ENCODE measurements at regions not wholly inside any gene's neighbourhood (a gene's known extent, or its start where the extent isn't known, plus 50 kb on each side); places are given as distances from the start of the nearest gene placed in this dataset.
"Not testable (repeated sequence)": the region's sequence is repeated elsewhere in the genome, so short reads cannot be mapped to it uniquely, and the experiment has no call there.

DNA sequence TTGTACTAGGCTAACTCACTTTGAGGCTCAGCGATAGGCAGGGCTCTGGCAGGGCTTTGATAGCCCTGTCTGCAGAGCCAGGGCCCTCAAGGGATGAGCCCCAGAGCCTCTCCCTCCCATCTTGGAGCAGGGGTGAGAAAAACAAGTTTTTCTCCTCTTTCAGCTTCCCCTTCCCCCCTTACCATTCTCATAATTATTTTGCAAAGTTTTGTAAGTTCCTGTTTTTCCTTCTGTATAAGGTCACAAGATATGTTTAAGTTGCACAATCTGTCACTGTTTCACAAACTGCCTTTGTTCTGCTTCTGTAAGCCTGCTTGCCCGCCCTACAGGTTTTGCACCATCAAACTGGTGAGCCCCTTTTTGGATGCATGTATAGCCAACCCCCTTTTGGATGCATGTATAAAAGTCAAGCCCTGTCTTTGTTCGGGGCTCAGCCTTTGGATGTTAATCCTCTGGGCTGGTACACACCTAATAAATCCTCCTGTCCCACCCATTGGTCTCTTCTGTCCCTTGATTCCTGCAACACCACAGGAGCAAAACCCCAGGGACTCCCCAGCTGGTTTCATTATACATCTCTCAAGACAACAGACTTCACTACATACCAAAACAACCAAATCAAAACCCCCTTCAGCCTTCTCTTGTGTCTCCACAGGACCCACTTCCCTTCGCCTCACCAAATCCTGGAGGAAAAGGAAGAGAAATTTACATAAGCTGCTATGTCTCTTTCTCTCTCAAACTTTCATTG is 52.5 kb upstream of the RESF1 start:
- in situ Hi-C loops (cut with MboI; ENCODE audit: low pct_unique_long_range_greater_than_20kb, low sequenced_read_pairs, unreplicated experiment), result no loop called here
- TF ChIP-seq CTCF (IDR thresholded peaks at IDR 0.05; ENCODE audit: extremely low read depth, insufficient read depth, missing control alignments), result no peak
- no peak for DNase-seq (ENCODE audit: low spot score)

DNA sequence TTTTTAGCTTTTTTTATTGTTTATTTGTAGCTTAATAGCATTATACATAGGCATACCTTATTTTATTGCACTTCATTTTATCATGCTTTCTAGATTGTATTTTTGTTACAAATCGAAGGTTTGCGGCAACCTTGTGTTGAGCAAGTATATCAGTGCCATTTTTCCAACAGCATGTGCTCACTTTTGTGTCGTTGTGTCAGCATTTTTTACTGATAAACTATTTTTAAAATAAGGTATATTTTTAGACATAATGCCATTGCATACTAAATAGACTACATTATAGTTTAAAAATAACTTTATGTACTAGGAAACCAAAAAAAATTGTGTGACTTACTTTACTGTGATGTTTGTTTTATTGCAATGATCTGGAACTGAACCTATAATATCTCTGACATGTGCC is 56.2 kb upstream of the RESF1 start:
- TF ChIP-seq CTCF (IDR thresholded peaks at IDR 0.05; ENCODE audit: extremely low read depth, insufficient read depth, missing control alignments), result no peak
- in situ Hi-C loops (cut with MboI; ENCODE audit: low pct_unique_long_range_greater_than_20kb, low sequenced_read_pairs, unreplicated experiment), result no loop called here
- no peak for DNase-seq (ENCODE audit: low spot score)

DNA sequence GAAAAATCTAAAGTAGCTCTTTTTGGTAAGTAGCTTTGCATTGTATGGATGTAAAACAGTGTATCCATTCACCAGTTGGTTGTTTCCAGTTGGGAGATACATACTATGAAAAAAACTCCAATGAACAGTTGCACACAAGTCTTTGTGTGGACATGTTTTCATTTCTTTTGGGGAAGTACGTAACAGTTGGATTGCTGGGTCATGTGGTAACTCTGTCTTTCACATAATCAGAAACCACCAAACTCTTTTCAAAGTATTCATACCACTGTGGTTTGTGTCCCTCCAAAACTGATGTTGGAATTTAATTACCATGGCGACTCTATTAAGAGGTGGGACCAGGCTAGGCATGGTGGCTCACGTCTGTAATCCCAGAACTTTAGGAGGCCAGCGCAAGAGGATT is 58.9 kb upstream of the RESF1 start:
- no peak for DNase-seq (ENCODE audit: low spot score)
- no peak for TF ChIP-seq CTCF (IDR thresholded peaks at IDR 0.05; ENCODE audit: extremely low read depth, insufficient read depth, missing control alignments)
- in situ Hi-C loops (cut with MboI; ENCODE audit: low pct_unique_long_range_greater_than_20kb, low sequenced_read_pairs, unreplicated experiment), result no loop called here

GRCh38 chr12:31899109-31899508 is 60.1 kb upstream of the RESF1 start:
- no peak for TF ChIP-seq CTCF (IDR thresholded peaks at IDR 0.05; ENCODE audit: extremely low read depth, insufficient read depth, missing control alignments)
- DNase-seq (ENCODE audit: low spot score), result no peak
- in situ Hi-C loops (cut with MboI; ENCODE audit: low pct_unique_long_range_greater_than_20kb, low sequenced_read_pairs, unreplicated experiment), result no loop called here

DNA sequence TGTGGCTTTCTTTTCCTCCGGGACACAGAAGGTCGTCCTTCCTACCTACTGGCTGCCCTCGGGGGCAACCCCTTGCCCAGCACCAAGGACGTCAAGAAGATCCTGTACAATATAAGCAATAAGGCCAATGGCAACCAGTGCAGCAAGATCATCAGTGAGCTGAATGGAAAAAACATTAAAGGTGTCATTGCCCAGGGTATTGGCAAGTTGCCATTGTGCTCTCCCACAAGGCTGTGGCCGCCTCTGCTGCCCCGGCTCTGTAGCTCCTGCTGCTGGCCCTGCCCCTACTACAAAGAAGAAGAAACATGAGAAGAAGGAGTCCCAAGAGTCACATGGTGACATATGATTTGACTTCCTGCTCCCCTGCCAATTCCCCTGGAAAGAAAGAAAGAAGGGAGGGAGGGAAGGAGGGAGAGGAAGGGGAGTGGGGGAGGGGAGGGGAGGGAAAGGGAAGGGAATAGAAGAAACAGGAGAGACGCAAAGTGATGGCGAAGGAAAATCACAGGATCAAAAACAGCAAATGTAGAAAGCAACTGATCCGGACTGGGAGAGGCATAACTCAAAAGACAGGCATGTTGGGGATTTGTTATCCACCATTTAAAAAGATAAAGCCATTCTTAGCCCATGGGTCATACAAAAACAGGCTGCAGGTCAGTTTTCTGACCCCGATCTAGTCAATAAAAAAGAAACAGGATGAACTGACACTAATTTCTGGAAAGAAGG is 61.3 kb upstream of the RESF1 start:
- TF ChIP-seq CTCF (IDR thresholded peaks at IDR 0.05; ENCODE audit: extremely low read depth, insufficient read depth, missing control alignments), result no peak
- in situ Hi-C loops (cut with MboI; ENCODE audit: low pct_unique_long_range_greater_than_20kb, low sequenced_read_pairs, unreplicated experiment), result no loop called here
- DNase-seq (ENCODE audit: low spot score), result no peak

DNA sequence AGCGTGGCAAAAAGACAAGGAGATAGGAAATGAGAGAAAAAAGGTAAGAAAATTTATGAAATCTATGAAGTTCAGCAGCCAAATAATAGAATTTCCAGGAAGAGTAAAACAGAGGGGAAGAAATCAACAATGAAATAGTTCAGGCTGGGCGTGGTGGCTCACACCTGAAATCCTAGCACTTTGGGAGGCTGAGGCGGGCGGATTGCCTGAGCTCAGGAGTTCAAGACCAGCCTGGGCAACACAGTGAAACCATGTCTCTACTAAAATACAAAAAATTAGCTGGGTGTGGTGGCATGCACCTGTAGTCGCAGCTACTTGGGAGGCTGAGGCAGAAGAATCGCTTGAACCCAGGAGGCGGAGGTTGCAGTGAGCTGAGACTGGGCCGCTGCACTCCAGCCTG is 62.1 kb upstream of the RESF1 start:
- in situ Hi-C loops (cut with MboI; ENCODE audit: low pct_unique_long_range_greater_than_20kb, low sequenced_read_pairs, unreplicated experiment); DNase-seq (ENCODE audit: low spot score): not testable (repeated sequence)

DNA sequence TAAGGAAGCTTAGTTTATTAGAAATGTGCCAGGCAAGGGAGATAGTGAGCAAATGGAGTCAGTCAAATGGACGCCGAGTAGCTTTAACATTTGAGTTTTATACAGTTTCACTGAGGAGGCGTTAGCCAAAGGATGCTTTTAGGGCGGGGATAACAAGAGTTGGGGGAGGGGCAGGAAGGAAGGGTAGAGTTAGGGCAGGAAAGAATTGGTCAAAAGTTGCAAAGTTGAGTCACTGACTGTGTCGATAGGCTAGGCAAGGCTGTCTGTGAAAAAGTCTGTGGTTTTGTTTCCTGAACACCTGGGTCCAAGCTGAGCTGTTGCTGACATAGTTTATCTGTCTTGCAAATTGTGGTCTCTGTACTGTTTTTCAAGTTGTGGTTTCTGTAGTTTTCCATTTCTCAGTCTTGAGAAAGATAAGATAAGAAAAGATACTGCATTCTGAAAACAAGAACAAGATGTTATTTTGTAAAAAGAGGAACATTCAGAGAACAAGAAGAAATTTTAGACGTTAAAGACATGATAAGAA is 62.6 kb upstream of the RESF1 start:
- in situ Hi-C loops (cut with MboI; ENCODE audit: low pct_unique_long_range_greater_than_20kb, low sequenced_read_pairs, unreplicated experiment), result no loop called here
- DNase-seq (ENCODE audit: low spot score), result peak; percentile 87
- TF ChIP-seq CTCF (IDR thresholded peaks at IDR 0.05; ENCODE audit: extremely low read depth, insufficient read depth, missing control alignments), result no peak
